ENCODE measurements at regions not wholly inside any gene's neighbourhood (a gene's known extent, or its start where the extent isn't known, plus 50 kb on each side); places are given as distances from the start of the nearest gene placed in this dataset.

GRCh38 chr4:13872155-13872554 is 244.6 kb upstream of the BOD1L1 start:
- H3K4me2 ChIP-seq: no peak overlapping the region
- no peak overlapping the region for H3K4me3 ChIP-seq (ENCODE audit: low read depth in 2 of 2, low read length in 1 of 2)
- H3K27me3 ChIP-seq (ENCODE audit: insufficient read depth): no peaks in the 10 kb centered on the region
- no peaks in the 10 kb centered on the region for H4K20me1 ChIP-seq (ENCODE audit: insufficient read depth)
- H3K9me2 ChIP-seq: no peaks in the 10 kb centered on the region
- no peaks in the 10 kb centered on the region for H3F3A ChIP-seq (replicated peaks; ENCODE audit: insufficient read depth)
- H3K4me1 ChIP-seq (ENCODE audit: control insufficient read depth in 1 of 2, insufficient read depth in 2 of 2, low read depth in 1 of 2, low read length in 1 of 2): no peaks in the 10 kb centered on the region
- H3K36me3 ChIP-seq (replicated peaks in 1 of 2; ENCODE audit: control insufficient read depth in 1 of 2, insufficient read depth in 2 of 2, low read length in 1 of 2): no peaks in the 10 kb centered on the region
- no peaks in the 10 kb centered on the region for H3K9me3 ChIP-seq
- no peak overlapping the region for H2AFZ ChIP-seq (ENCODE audit: low read depth)
- CTCF ChIA-PET: interaction anchor here (1.4 kb wide), 1 partner anchor 11 kb away, joined by 4 read pairs; no protein-coding TSS in a partner anchor
- no peaks in the 10 kb centered on the region for H3K79me2 ChIP-seq (ENCODE audit: insufficient read depth)
- no peak overlapping the region for H3K9ac ChIP-seq
- TF ChIP-seq TCF12 (IDR thresholded peaks at IDR 0.05) (peak; percentile 31; the same call in 1 of the 2 replicates), SMC3 (IDR thresholded peaks at IDR 0.05; ENCODE audit: low read depth, low read length) (no peak)
- no peak overlapping the region for H3K27ac ChIP-seq (ENCODE audit: low read depth in 2 of 2, low read length in 1 of 2)
- POLR2A ChIA-PET: no interaction called here
- DNase-seq: no peak

DNA sequence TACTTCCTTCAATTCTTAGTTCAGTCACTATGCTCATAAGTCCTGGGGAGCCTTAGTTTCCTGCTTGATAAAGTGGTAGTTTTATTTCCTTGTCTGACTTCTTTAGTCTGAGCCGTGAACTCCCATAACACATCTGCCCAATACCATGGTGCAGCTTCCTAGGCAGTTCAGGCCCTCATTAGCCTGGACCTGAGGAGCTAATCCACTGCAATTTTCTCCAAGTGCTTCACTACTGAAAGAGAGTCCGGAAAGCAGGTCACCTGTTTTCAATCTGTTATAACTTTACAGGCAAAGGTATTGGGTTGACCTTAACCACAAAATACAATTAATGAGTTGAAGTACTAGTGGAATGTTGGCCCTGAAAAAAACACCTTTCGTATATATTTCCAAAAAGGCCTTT is 245.4 kb upstream of the BOD1L1 start:
- Histone ChIP-seq H3K9me3 (no peaks in the 10 kb centered on the region), H3K4me2 (no peak overlapping the region), H3K9ac (no peak overlapping the region), H4K20me1 (ENCODE audit: insufficient read depth) (no peaks in the 10 kb centered on the region), H3K36me3 (replicated peaks in 1 of 2; ENCODE audit: control insufficient read depth in 1 of 2, insufficient read depth in 2 of 2, low read length in 1 of 2) (no peaks in the 10 kb centered on the region), H3K9me2 (no peaks in the 10 kb centered on the region), H3K4me3 (ENCODE audit: low read depth in 2 of 2, low read length in 1 of 2) (no peak overlapping the region), H3K79me2 (ENCODE audit: insufficient read depth) (no peaks in the 10 kb centered on the region), H3F3A (replicated peaks; ENCODE audit: insufficient read depth) (no peaks in the 10 kb centered on the region), H3K4me1 (ENCODE audit: control insufficient read depth in 1 of 2, insufficient read depth in 2 of 2, low read depth in 1 of 2, low read length in 1 of 2) (no peaks in the 10 kb centered on the region), H3K27ac (ENCODE audit: low read depth in 2 of 2, low read length in 1 of 2) (no peak overlapping the region), H3K27me3 (ENCODE audit: insufficient read depth) (no peaks in the 10 kb centered on the region), H2AFZ (ENCODE audit: low read depth) (no peak overlapping the region)
- 78% methylated on average over 3 of the region's 3 CpGs for WGBS (ENCODE audit: low lambda C conversion rate)
- DNase-seq: no peak
- CTCF ChIA-PET: no interaction called here
- POLR2A ChIA-PET: no interaction called here
- TF ChIP-seq RAD21 (IDR thresholded peaks at IDR 0.05; ENCODE audit: low read length): no peak
- TF ChIP-seq TAF1 (IDR thresholded peaks at IDR 0.05; ENCODE audit: borderline replicate concordance, low read depth, low read length): no peak
- no peak for TF ChIP-seq FOXJ3 (CRISPR knock-in tag; IDR thresholded peaks at IDR 0.05)
- TF ChIP-seq PBX3 (IDR thresholded peaks at IDR 0.05): no peak
- TF ChIP-seq, protein P1, sequence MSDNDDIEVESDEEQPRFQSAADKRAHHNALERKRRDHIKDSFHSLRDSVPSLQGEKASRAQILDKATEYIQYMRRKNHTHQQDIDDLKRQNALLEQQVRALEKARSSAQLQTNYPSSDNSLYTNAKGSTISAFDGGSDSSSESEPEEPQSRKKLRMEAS (IDR thresholded peaks at IDR 0.05; ENCODE audit: low read depth): no peak
- no peak for TF ChIP-seq RXRA (IDR thresholded peaks at IDR 0.05; ENCODE audit: borderline replicate concordance, low read depth)
- no peak for TF ChIP-seq USF1 (IDR thresholded peaks at IDR 0.05; ENCODE audit: borderline replicate concordance, low read depth)
- TF ChIP-seq POLR2AphosphoS5 (IDR thresholded peaks at IDR 0.05; ENCODE audit: low read depth, low read length): no peak
- TF ChIP-seq YY1 (IDR thresholded peaks at IDR 0.05; ENCODE audit: low read depth): no peak
- TF ChIP-seq SMC3 (IDR thresholded peaks at IDR 0.05; ENCODE audit: low read depth, low read length): no peak

DNA sequence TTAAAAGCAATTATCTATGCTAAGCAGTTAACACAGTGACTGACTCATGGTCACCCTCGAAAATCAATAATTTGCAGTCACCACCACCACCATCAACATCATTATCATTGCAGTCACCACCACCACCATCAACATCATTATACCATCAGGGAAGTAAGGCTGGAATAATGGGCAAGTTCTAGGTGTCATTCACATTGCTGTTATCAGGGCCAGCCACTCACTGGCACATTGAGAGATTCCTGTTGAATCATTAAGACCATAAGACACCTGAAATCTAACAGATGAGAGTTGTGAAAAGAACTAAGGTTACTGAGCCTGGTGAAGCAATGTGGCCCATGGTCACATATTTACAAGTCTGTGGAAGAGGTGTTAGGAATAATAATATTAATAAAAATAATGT is 247.7 kb upstream of the BOD1L1 start:
- Histone ChIP-seq H3K4me1 (ENCODE audit: control insufficient read depth in 1 of 2, insufficient read depth in 2 of 2, low read depth in 1 of 2, low read length in 1 of 2) (no peaks in the 10 kb centered on the region), H3K9me2 (no peaks in the 10 kb centered on the region), H3K36me3 (replicated peaks in 1 of 2; ENCODE audit: control insufficient read depth in 1 of 2, insufficient read depth in 2 of 2, low read length in 1 of 2) (no peaks in the 10 kb centered on the region), H3K79me2 (ENCODE audit: insufficient read depth) (no peaks in the 10 kb centered on the region), H3K4me2 (no peak overlapping the region), H3K27me3 (ENCODE audit: insufficient read depth) (no peaks in the 10 kb centered on the region), H3K9me3 (no peaks in the 10 kb centered on the region), H3K4me3 (ENCODE audit: low read depth in 2 of 2, low read length in 1 of 2) (no peak overlapping the region), H3K9ac (no peak overlapping the region), H2AFZ (ENCODE audit: low read depth) (no peak overlapping the region), H3K27ac (ENCODE audit: low read depth in 2 of 2, low read length in 1 of 2) (no peak overlapping the region), H3F3A (replicated peaks; ENCODE audit: insufficient read depth) (no peaks in the 10 kb centered on the region), H4K20me1 (ENCODE audit: insufficient read depth) (no peaks in the 10 kb centered on the region)
- ChIA-PET POLR2A (interaction anchor here (1.0 kb wide), 1 partner anchor 1000 kb away, joined by 3 read pairs; no protein-coding TSS in a partner anchor), CTCF (no interaction called here)
- WGBS (ENCODE audit: low lambda C conversion rate): 30% methylated on average over 1 of the region's 1 CpG
- DNase-seq: no peak
- TF ChIP-seq EP300 (IDR thresholded peaks at IDR 0.05; ENCODE audit: borderline replicate concordance in 1 of 2, low read depth in 1 of 2, low read length in 1 of 2) (no peak), ELF1 (IDR thresholded peaks at IDR 0.05) (no peak), MXI1 (IDR thresholded peaks at IDR 0.05; ENCODE audit: low read depth, low read length) (no peak), NFIC (IDR thresholded peaks at IDR 0.05; ENCODE audit: borderline replicate concordance) (no peak), TEAD4 (IDR thresholded peaks at IDR 0.05; ENCODE audit: borderline replicate concordance, insufficient read depth) (no peak), RAD21 (IDR thresholded peaks at IDR 0.05; ENCODE audit: low read length) (no peak), IRF3 (IDR thresholded peaks at IDR 0.05; ENCODE audit: low read depth, low read length) (no peak), CHD2 (IDR thresholded peaks at IDR 0.05; ENCODE audit: low read length, partially characterized antibody) (no peak), TCF12 (IDR thresholded peaks at IDR 0.05) (no peak), YY1 (IDR thresholded peaks at IDR 0.05; ENCODE audit: low read depth) (no peak), GABPA (IDR thresholded peaks at IDR 0.05; ENCODE audit: low read depth) (no peak)

All from SK-N-SH (cell line).